ENCODE measurements at regions not wholly inside any gene's neighbourhood (a gene's known extent, or its start where the extent isn't known, plus 50 kb on each side); places are given as distances from the start of the nearest gene placed in this dataset.
A peak's percentile ranks its signal among the peaks of the same experiment; 100 is the strongest.

DNA sequence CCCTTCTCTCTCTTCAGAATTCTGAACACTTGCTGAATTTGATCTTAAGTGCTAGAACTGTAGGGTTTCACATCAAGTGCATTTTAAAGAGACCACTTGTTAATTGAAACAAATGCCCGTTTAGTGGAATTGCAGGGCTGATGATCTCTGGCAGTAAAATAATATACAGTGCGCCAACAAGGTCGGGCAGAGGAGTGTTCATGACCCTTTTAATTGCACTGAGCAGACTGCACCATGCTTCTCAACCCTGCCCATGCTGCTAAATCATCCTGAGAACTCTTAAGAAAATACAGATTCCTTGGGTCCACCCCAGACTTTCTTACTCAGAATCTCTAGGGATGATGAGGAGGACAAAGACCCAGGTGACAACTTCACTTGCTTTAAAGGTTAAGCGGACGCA is 73.5 kb downstream of the SC5D start:
- peak overlapping the region; percentile 81 for H3K27ac Mint-ChIP-seq
- Histone ChIP-seq H3K9me3 (ENCODE audit: control insufficient read depth in 1 of 2, insufficient read depth in 1 of 2, low read length in 2 of 2) (no peaks in the 10 kb centered on the region), H3K4me3 (ENCODE audit: low read length) (no peak overlapping the region), H3K27me3 (ENCODE audit: control insufficient read depth in 1 of 2, insufficient read depth in 2 of 2, low read length in 2 of 2) (no peaks in the 10 kb centered on the region), H3K27ac (ENCODE audit: low read depth in 1 of 2, low read length in 2 of 2) (no peak overlapping the region), H3K4me1 (ENCODE audit: insufficient read depth, low read length) (peaks cover 20% of the 10 kb centered on the region), H3K36me3 (ENCODE audit: insufficient read depth, low read length) (no peaks in the 10 kb centered on the region)
- no peaks in the 10 kb centered on the region for H3K36me3 Mint-ChIP-seq (ENCODE audit: low read depth)
- intact Hi-C loops (cut with DNase I, micrococcal nuclease), result loop anchor here in 1 of 2 experiments (5.0 kb wide), 1 partner anchor 86 kb away; the partner anchor contains the start of genes SORL1 and SORL1-AS1
- H3K9me3 Mint-ChIP-seq, result no peaks in the 10 kb centered on the region
- POLR2A ChIA-PET, result interaction anchor here (3.0 kb wide), 1 partner anchor 13 kb away, joined by 38 read pairs; no protein-coding TSS in a partner anchor
- ATAC-seq (ENCODE audit: poor library complexity), result no peak
- no peaks in the 10 kb centered on the region for H3K27me3 Mint-ChIP-seq
- CTCF ChIA-PET, result interaction anchor here (1.4 kb wide), 1 partner anchor 16 kb away, joined by 3 read pairs; no protein-coding TSS in a partner anchor
- peaks cover 38% of the 10 kb centered on the region for H3K4me1 Mint-ChIP-seq (ENCODE audit: low read depth)
- DNase-seq, result no peak
- H3K4me3 Mint-ChIP-seq, result no peak overlapping the region
- TF ChIP-seq, protein P1, sequence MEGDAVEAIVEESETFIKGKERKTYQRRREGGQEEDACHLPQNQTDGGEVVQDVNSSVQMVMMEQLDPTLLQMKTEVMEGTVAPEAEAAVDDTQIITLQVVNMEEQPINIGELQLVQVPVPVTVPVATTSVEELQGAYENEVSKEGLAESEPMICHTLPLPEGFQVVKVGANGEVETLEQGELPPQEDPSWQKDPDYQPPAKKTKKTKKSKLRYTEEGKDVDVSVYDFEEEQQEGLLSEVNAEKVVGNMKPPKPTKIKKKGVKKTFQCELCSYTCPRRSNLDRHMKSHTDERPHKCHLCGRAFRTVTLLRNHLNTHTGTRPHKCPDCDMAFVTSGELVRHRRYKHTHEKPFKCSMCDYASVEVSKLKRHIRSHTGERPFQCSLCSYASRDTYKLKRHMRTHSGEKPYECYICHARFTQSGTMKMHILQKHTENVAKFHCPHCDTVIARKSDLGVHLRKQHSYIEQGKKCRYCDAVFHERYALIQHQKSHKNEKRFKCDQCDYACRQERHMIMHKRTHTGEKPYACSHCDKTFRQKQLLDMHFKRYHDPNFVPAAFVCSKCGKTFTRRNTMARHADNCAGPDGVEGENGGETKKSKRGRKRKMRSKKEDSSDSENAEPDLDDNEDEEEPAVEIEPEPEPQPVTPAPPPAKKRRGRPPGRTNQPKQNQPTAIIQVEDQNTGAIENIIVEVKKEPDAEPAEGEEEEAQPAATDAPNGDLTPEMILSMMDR (IDR thresholded peaks at IDR 0.05), result no peak

DNA sequence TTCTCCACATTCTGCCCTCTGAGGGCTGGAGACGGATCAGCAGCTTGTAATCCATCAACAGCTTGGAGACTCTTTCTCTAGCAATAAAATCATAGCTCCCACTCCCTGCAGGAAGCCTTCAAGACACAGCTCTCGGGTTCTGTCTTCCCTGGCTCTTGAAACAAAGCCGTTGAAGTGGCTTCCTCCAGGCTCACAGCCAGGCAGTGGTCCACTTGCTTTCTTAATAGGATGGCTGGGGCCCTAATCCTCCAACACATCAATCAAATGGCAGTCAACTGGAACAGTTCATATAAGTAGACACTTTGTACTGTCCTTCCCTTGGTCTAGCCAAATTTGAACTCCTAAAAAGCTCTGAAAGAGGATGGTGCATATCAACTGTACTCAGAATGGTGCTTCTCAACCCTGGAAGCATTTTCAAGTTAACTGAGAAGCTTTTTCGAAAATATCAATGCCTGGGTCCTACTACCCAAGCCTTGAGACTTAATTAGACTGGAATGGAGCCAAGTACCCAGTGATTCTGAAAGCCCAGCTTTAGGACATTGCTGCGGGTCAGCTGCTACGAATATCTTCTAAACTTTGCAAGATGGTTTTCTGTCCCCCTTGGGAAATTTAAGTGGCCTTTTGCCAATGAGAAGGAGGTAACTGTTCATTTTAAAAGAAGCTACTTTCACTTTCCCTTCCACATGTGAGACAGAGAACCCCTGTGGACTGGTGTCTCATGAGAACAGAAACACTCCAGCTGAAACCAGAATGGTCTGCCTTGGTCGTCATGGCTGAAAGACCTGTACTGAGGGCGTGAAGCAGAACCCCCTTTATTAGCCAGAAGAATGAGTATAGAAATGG is 74.7 kb downstream of the SC5D start:
- peak overlapping the region; percentile 4 to 31 for H3K27ac ChIP-seq (ENCODE audit: low read depth in 1 of 2, low read length in 2 of 2)
- H3K27me3 ChIP-seq (ENCODE audit: control insufficient read depth in 1 of 2, insufficient read depth in 2 of 2, low read length in 2 of 2), result no peaks in the 10 kb centered on the region
- intact Hi-C loops (cut with DNase I, micrococcal nuclease), result loop anchor here in 1 of 2 experiments (5.0 kb wide), 1 partner anchor 85 kb away; the partner anchor contains the start of genes SORL1 and SORL1-AS1
- ATAC-seq (ENCODE audit: poor library complexity), result peak; percentile 88
- H3K4me3 Mint-ChIP-seq, result peak overlapping the region; percentile 84
- ChIA-PET CTCF (interaction anchor here (1.6 kb wide), 2 partner anchors 12 to 224 kb away, joined by 3 to 4 read pairs; no protein-coding TSS in a partner anchor), POLR2A (interaction anchor here (0.6 to 4.5 kb wide), 19 partner anchors 9 to 116 kb away, joined by 3 to 53 read pairs (median 5); partner anchors contain the start of genes SC5D, SORL1 and SORL1-AS1)
- H3K4me1 Mint-ChIP-seq (ENCODE audit: low read depth), result peaks cover 45% of the 10 kb centered on the region
- H3K27me3 Mint-ChIP-seq, result no peaks in the 10 kb centered on the region
- peaks cover 23% of the 10 kb centered on the region for H3K4me1 ChIP-seq (ENCODE audit: insufficient read depth, low read length)
- DNase-seq, result peak in 11 of 14 experiments; percentile 11 to 82 (median 25)
- TF ChIP-seq, protein P1 (IDR thresholded peaks at IDR 0.05), result no peak
- no peaks in the 10 kb centered on the region for H3K9me3 Mint-ChIP-seq
- no peaks in the 10 kb centered on the region for H3K9me3 ChIP-seq (ENCODE audit: control insufficient read depth in 1 of 2, insufficient read depth in 1 of 2, low read length in 2 of 2)
- no peaks in the 10 kb centered on the region for H3K36me3 Mint-ChIP-seq (ENCODE audit: low read depth)
- H3K4me3 ChIP-seq (ENCODE audit: low read length), result peak overlapping the region; percentile 17
- no peaks in the 10 kb centered on the region for H3K36me3 ChIP-seq (ENCODE audit: insufficient read depth, low read length)
- peak overlapping the region; percentile 81 for H3K27ac Mint-ChIP-seq

DNA sequence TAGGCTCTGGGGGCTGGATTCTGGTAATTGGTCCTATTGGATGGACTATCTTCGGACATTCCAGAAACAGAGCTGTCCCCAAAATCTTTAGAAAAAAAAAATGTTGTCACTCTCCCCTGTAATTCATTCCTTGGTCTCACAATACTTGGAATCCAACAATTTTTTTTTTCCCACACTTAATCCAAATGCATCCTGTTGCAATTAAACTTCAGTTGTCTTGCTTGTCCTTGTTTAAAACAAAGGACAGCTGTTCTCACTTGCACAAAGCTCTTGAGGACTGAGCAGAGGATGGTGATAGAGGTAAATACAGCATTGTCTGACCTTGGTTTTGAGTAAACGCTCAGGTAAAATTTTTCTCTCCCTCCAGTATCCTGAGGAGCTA is 75.3 kb downstream of the SC5D start:
- peaks cover 50% of the 10 kb centered on the region for H3K4me1 Mint-ChIP-seq (ENCODE audit: low read depth)

More for the DNA sequence above, 75.3 kb downstream of the SC5D start:
- TF ChIP-seq, protein P1 (IDR thresholded peaks at IDR 0.05), result no peak
- H3K27me3 ChIP-seq (ENCODE audit: control insufficient read depth in 1 of 2, insufficient read depth in 2 of 2, low read length in 2 of 2), result no peaks in the 10 kb centered on the region
- DNase-seq, result no peak
- no peaks in the 10 kb centered on the region for H3K9me3 ChIP-seq (ENCODE audit: control insufficient read depth in 1 of 2, insufficient read depth in 1 of 2, low read length in 2 of 2)
- ChIA-PET CTCF (interaction anchor here (1.6 kb wide), 2 partner anchors 11 to 224 kb away, joined by 3 to 4 read pairs; no protein-coding TSS in a partner anchor), POLR2A (interaction anchor here (0.6 to 4.5 kb wide), 18 partner anchors 9 to 115 kb away, joined by 3 to 53 read pairs (median 6); partner anchors contain the start of genes SC5D, SORL1 and SORL1-AS1)
- intact Hi-C loops (cut with DNase I, micrococcal nuclease), result loop anchor here in 1 of 2 experiments (5.0 kb wide), 1 partner anchor 84 kb away; the partner anchor contains the start of genes SORL1 and SORL1-AS1
- peaks cover 29% of the 10 kb centered on the region for H3K4me1 ChIP-seq (ENCODE audit: insufficient read depth, low read length)
- peak overlapping the region; percentile 17 for H3K4me3 ChIP-seq (ENCODE audit: low read length)
- no peaks in the 10 kb centered on the region for H3K36me3 ChIP-seq (ENCODE audit: insufficient read depth, low read length)
- Mint-ChIP-seq H3K36me3 (ENCODE audit: low read depth) (no peaks in the 10 kb centered on the region), H3K27me3 (no peaks in the 10 kb centered on the region), H3K9me3 (no peaks in the 10 kb centered on the region), H3K27ac (peak overlapping the region; percentile 81), H3K4me3 (peak overlapping the region; percentile 75)
- H3K27ac ChIP-seq (ENCODE audit: low read depth in 1 of 2, low read length in 2 of 2), result peak overlapping the region in 1 of 2 donors; percentile 4
- ATAC-seq (ENCODE audit: poor library complexity), result no peak
